HepG2 (cell line): ENCODE measurements at regions not wholly inside any gene's neighbourhood (a gene's known extent, or its start where the extent isn't known, plus 50 kb on each side); places are given as distances from the start of the nearest gene placed in this dataset.

ENCODE experiments used
- ATAC-seq: fragments of 200-7000 bp; cut with Tn5 transposase; 3 replicates; pipeline ENCODE4 v1.9.1; 2020; ENCODE audit warnings: mild to moderate bottlenecking, moderate library complexity
- BruUV-seq: library from RNA; stranded (reverse); fragments of 400-500 nt; replicated peaks from 2 replicates; lab custom pipeline; 2021; lab: Mats Ljungman, UMichigan
- CTCF ChIA-PET: fragments of 300-600 bp; formaldehyde crosslinking; extraction: SDS; loops from one replicate; lab custom pipeline; 2021; ENCODE audit warnings: low total read pairs, inconsistent platforms, low intra/inter-chr PET ratio; lab: Yijun Ruan, JAX
- POLR2A ChIA-PET: fragments of 350-600 bp; sonication (Branson Sonifier 250); formaldehyde crosslinking; loops from one replicate; lab custom pipeline; 2020; ENCODE audit warnings: antibody characterized with exemption, inconsistent platforms; lab: Yijun Ruan, JAX
- DNase-seq: peaks from one replicate; pipeline ENCODE4 v3.0.0-alpha.2; 2015; ENCODE audit warnings: low spot score
- FAIRE-seq: peaks from 3 replicates; lab custom pipeline; 2011; peaks lifted over from hg19 to GRCh38; lab: Jason Lieb, UNC
- H2AFZ ChIP-seq: one replicate; pipeline ENCODE4 v1.6.1; 2011; ENCODE audit warnings: low read length, inconsistent platforms
- H3K27ac ChIP-seq: fragments of 300-600 bp; 3 replicates; pipeline ENCODE4 v1.8.0; 2011; ENCODE audit warnings: mixed run types, mild to moderate bottlenecking, mixed read lengths, low read length, inconsistent platforms; ENCODE audit not compliant: insufficient read depth; ENCODE audit errors: extremely low read length
- H3K27me3 ChIP-seq, 2 experiments: fragments of 200-600 bp in 1 of 2; 2 replicates in 1 of 2; 3 replicates in 1 of 2; pipeline versions ENCODE4 v1.6.0 to v1.8.0; 2011; ENCODE audit warnings: low read length in 2 of 2, mild to moderate bottlenecking in 2 of 2, moderate library complexity in 2 of 2, inconsistent platforms in 1 of 2; ENCODE audit not compliant: insufficient read depth in 2 of 2, control insufficient read depth in 1 of 2
- H3K36me3 ChIP-seq, 2 experiments: fragments of 200-600 bp in 1 of 2; replicated peaks in 1 of 2; 2 replicates in 1 of 2; 3 replicates in 1 of 2; pipeline versions ENCODE4 v1.5.1 to v1.8.0; 2011; ENCODE audit warnings: low read length in 2 of 2, inconsistent platforms in 1 of 2; ENCODE audit not compliant: insufficient read depth in 2 of 2, control insufficient read depth in 1 of 2
- H3K4me1 ChIP-seq: 2 replicates; pipeline ENCODE4 v1.5.1; 2012; ENCODE audit warnings: low read length, inconsistent platforms; ENCODE audit not compliant: insufficient read depth
- H3K4me2 ChIP-seq: 2 replicates; pipeline ENCODE4 v1.6.0; 2011; ENCODE audit warnings: low read depth, low read length, inconsistent platforms
- H3K4me3 ChIP-seq, 3 experiments: fragments of 200-600 bp in 1 of 3; sonication (generic), shearing (Covaris generic) in 1 of 3; replicated peaks in 1 of 3; 2 replicates each; pipeline ENCODE4 v1.5.1; 2011 to 2016; ENCODE audit warnings: low read length in 3 of 3, inconsistent platforms in 2 of 3, low read depth in 2 of 3, mild to moderate bottlenecking in 2 of 3, control low read depth in 1 of 3, mixed read lengths in 1 of 3; ENCODE audit not compliant: insufficient read depth in 1 of 3
- H3K79me2 ChIP-seq: one replicate; pipeline ENCODE4 v1.6.1; 2011; ENCODE audit warnings: low read length, inconsistent platforms; ENCODE audit not compliant: insufficient read depth
- H3K9ac ChIP-seq: 2 replicates; pipeline ENCODE4 v1.6.0; 2011; ENCODE audit warnings: mild to moderate bottlenecking, low read depth, low read length, inconsistent platforms; ENCODE audit not compliant: insufficient read depth
- H3K9me3 ChIP-seq: 2 replicates; pipeline ENCODE4 v1.5.1; 2012; ENCODE audit warnings: mild to moderate bottlenecking, low read length
- H4K20me1 ChIP-seq: 2 replicates; pipeline ENCODE4 v1.6.0; 2011; ENCODE audit warnings: inconsistent platforms, mild to moderate bottlenecking, low read length, moderate library complexity; ENCODE audit not compliant: insufficient read depth
- ATRX ChIP-seq: sonication (generic); formaldehyde crosslinking; IDR thresholded peaks from 2 replicates; pipeline ENCODE4 v1.4.0; 2020; ENCODE audit warnings: missing genetic modification reagents, borderline replicate concordance
- BHLHE40 ChIP-seq: IDR thresholded peaks from 2 replicates; pipeline ENCODE4 v1.6.1; 2011; ENCODE audit warnings: low read length, improper control_type of control experiment
- CREB3 ChIP-seq: sonication (generic); formaldehyde crosslinking; IDR thresholded peaks from 2 replicates; pipeline ENCODE4 v1.5.0; 2020; ENCODE audit warnings: missing genetic modification reagents
- DR1 ChIP-seq: sonication (generic); formaldehyde crosslinking; IDR thresholded peaks from 2 replicates; pipeline ENCODE4 v1.8.0; 2021; ENCODE audit warnings: mild to moderate bottlenecking, missing genetic modification reagents, inconsistent platforms
- FOXM1 ChIP-seq: sonication (generic); formaldehyde crosslinking; IDR thresholded peaks from 2 replicates; pipeline ENCODE4 v1.5.0; 2020; ENCODE audit warnings: missing genetic modification reagents
- FUBP1 ChIP-seq: sonication (generic); formaldehyde crosslinking; IDR thresholded peaks from 2 replicates; pipeline ENCODE4 v1.5.1; 2020; ENCODE audit warnings: missing genetic modification reagents, mild to moderate bottlenecking, borderline replicate concordance
- HNF4G ChIP-seq, 2 experiments: sonication (generic) in 1 of 2; formaldehyde crosslinking in 1 of 2; IDR thresholded peaks; 2 replicates each; pipeline versions ENCODE4 v1.4.0 to v1.6.1; 2011 to 2020; ENCODE audit warnings: borderline replicate concordance in 2 of 2, low read depth in 2 of 2, mild to moderate bottlenecking in 2 of 2, low read length in 1 of 2, missing genetic modification reagents in 1 of 2, moderate library complexity in 1 of 2
- KDM5A ChIP-seq: fragments of 200-600 bp; sonication (generic); IDR thresholded peaks from 2 replicates; pipeline ENCODE4 v1.7.0; 2018; ENCODE audit warnings: antibody characterized with exemption, mild to moderate bottlenecking, low read length, borderline replicate concordance
- STAT5B ChIP-seq: sonication (generic); formaldehyde crosslinking; IDR thresholded peaks from 2 replicates; pipeline ENCODE4 v1.4.0; 2020; ENCODE audit warnings: missing genetic modification reagents
- ZKSCAN5 ChIP-seq: sonication (generic); formaldehyde crosslinking; IDR thresholded peaks from 2 replicates; pipeline ENCODE4 v1.5.1; 2020; ENCODE audit warnings: mild to moderate bottlenecking, missing genetic modification reagents
- ZNF547 ChIP-seq: sonication (generic); formaldehyde crosslinking; IDR thresholded peaks from 2 replicates; pipeline ENCODE4 v1.5.1; 2020; ENCODE audit warnings: mild to moderate bottlenecking, missing genetic modification reagents
- ZNF614 ChIP-seq: IDR thresholded peaks from 2 replicates; pipeline ENCODE4 v1.6.1; 2018; ENCODE audit warnings: missing biosample characterization, missing genetic modification reagents, inconsistent platforms, borderline replicate concordance
- ZNF724P ChIP-seq: sonication (generic); formaldehyde crosslinking; IDR thresholded peaks from 2 replicates; pipeline ENCODE4 v1.8.0; 2022; ENCODE audit warnings: missing genetic modification reagents, borderline replicate concordance
- ZNF878 ChIP-seq: sonication (generic); formaldehyde crosslinking; IDR thresholded peaks from 2 replicates; pipeline ENCODE4 v1.8.1; 2023; ENCODE audit warnings: mild to moderate bottlenecking, missing genetic modification reagents, moderate library complexity
- WGBS: methylation state at CpG from one replicate; pipeline ENCODE4 v1.1.6; 2017; ENCODE audit warnings: low lambda C conversion rate; 5-methylcytosine and 5-hydroxymethylcytosine counted together
- in situ Hi-C: cut with HindIII; loops from 2 replicates; pipeline ENCODE4 v1.10.0; 2017; ENCODE audit warnings: low pct_unique_long_range_greater_than_20kb; ENCODE audit not compliant: extremely low pct_ligation_motif_present
- intact Hi-C: fragments of 100-400 bp; cut with micrococcal nuclease; formaldehyde crosslinking; loops from one replicate; pipeline ENCODE4 v1.10.0; 2022; ENCODE audit not compliant: unreplicated experiment
- TF ChIP-seq, protein P1 (sequence below): sonication (generic); formaldehyde crosslinking; IDR thresholded peaks from 2 replicates; pipeline ENCODE4 v1.4.0; 2020; ENCODE audit warnings: missing genetic modification reagents, mild to moderate bottlenecking, borderline replicate concordance

- no peak for TF ChIP-seq ATRX (CRISPR knock-in tag)
- no peak for TF ChIP-seq STAT5B
- no peak for TF ChIP-seq ZKSCAN5 (CRISPR knock-in tag)
- TF ChIP-seq ZNF547, result no peak
- TF ChIP-seq ZNF614, result no peak
- TF ChIP-seq ZNF724P (CRISPR knock-in tag), result no peak
- TF ChIP-seq CREB3, result no peak
- Histone ChIP-seq H3K9ac (no peak overlapping the region), H3K27ac (no peak overlapping the region), H3K9me3 (peaks cover 66% of the 10 kb centered on the region), H3K4me3 (no peak overlapping the region), H3K4me2 (no peak overlapping the region), H3K79me2 (no peaks in the 10 kb centered on the region), H3K36me3 (no peaks in the 10 kb centered on the region), H3K4me1 (no peaks in the 10 kb centered on the region), H3K27me3 (no peaks in the 10 kb centered on the region), H4K20me1 (no peaks in the 10 kb centered on the region), H2AFZ (no peak overlapping the region)
- no peak for DNase-seq
- ChIA-PET POLR2A (no interaction called here), CTCF (no interaction called here)
- WGBS, result 0% methylated on average over 1 of the region's 1 CpG
- no TSS peak for BruUV-seq
- intact Hi-C loops, result no loop called here
- ATAC-seq, result no peak
- no peak for FAIRE-seq
- in situ Hi-C loops, result no loop called here
These were observed 583.7 kb downstream of the SLITRK1 start for GRCh38 chr13:83298617-83299016.

DNA sequence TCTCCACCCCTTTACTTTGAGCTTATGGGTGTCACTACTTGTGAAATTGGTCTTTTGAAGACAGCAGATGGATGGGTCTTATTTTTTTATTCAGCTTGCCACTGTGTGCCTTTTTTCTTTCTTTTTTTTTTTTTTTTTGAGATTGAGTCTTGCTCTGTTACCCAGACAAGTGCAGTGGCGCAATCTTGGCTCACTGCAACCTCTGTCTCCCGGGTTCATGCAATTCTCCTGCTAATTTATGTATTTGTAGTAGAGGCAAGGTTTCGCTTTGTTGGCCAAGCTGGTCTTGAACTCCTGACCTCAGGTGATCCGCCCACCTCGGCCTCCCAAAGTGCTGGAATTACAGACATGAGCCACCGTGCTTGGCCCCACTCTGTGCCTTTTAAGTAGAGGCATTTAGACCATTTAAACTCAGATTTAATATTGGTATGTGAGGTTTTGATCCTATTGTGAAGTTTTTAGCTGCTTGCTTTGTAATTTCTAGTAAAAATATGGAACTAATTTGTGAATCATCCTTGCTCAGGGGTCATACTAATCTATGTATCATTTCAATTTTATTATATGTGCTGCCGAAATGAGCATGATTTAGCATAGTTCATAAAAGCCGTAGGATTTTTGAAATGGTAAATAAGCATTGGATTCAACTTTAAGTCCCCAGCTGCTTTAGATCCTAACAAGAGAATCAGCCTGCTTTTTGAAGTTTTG lies 584.5 kb downstream of the SLITRK1 start:
- CTCF ChIA-PET, result no interaction called here
- Histone ChIP-seq H3K9ac (no peak overlapping the region), H3K4me1 (no peaks in the 10 kb centered on the region), H4K20me1 (no peaks in the 10 kb centered on the region), H3K79me2 (no peaks in the 10 kb centered on the region), H3K9me3 (peaks cover 66% of the 10 kb centered on the region), H3K4me3 (no peak overlapping the region), H3K4me2 (no peak overlapping the region), H3K27me3 (no peaks in the 10 kb centered on the region), H2AFZ (no peak overlapping the region), H3K27ac (no peak overlapping the region), H3K36me3 (no peaks in the 10 kb centered on the region)
- intact Hi-C loops (no loop called here), in situ Hi-C loops (no loop called here)
- FAIRE-seq (no peak), DNase-seq (no peak), ATAC-seq (no peak)
- POLR2A ChIA-PET, result no interaction called here
- WGBS, result 12% methylated on average over 8 of the region's 8 CpGs
- no TSS peak for BruUV-seq
- no peak for TF ChIP-seq DR1 (CRISPR knock-in tag)
- TF ChIP-seq FUBP1 (CRISPR knock-in tag), result no peak
- TF ChIP-seq, protein P1, sequence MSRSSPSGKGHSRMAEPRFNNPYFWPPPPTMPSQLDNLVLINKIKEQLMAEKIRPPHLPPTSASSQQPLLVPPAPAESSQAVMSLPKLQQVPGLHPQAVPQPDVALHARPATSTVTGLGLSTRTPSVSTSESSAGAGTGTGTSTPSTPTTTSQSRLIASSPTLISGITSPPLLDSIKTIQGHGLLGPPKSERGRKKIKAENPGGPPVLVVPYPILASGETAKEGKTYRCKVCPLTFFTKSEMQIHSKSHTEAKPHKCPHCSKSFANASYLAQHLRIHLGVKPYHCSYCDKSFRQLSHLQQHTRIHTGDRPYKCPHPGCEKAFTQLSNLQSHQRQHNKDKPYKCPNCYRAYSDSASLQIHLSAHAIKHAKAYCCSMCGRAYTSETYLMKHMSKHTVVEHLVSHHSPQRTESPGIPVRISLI (CRISPR knock-in tag), result no peak
- no peak for TF ChIP-seq KDM5A
- TF ChIP-seq BHLHE40, result no peak
- no peak for TF ChIP-seq ZNF878
- TF ChIP-seq FOXM1, result no peak
- TF ChIP-seq HNF4G (IDR thresholded peaks at IDR 0.05; ENCODE audit: borderline replicate concordance, low read depth, low read length), result no peak
- TF ChIP-seq HNF4G (CRISPR knock-in tag; IDR thresholded peaks at IDR 0.05; ENCODE audit: borderline replicate concordance, low read depth), result no peak
